ENCODE measurements at regions not wholly inside any gene's neighbourhood (a gene's known extent, or its start where the extent isn't known, plus 50 kb on each side); places are given as distances from the start of the nearest gene placed in this dataset.

GRCh38 chr20:21033817-21034216 is 72.3 kb downstream of the LINC00237 start:
- no peak for DNase-seq (ENCODE audit: low read depth)

GRCh38 chr20:21031666-21032065 is 74.5 kb downstream of the LINC00237 start:
- no peak for DNase-seq (ENCODE audit: low read depth)

- no peak for DNase-seq (ENCODE audit: low read depth)
Measured at GRCh38 chr20:21029341-21029740, 76.8 kb downstream of the LINC00237 start.

GRCh38 chr20:21028921-21029320 is 77.2 kb downstream of the LINC00237 start:
- DNase-seq (ENCODE audit: low read depth), result no peak

GRCh38 chr20:21028436-21028835 is 77.7 kb downstream of the LINC00237 start:
- DNase-seq (ENCODE audit: low read depth), result no peak

- no peak for DNase-seq (ENCODE audit: low read depth)
Measured at GRCh38 chr20:21027569-21027968, 78.6 kb downstream of the LINC00237 start.

GRCh38 chr20:21026951-21027350 is 79.2 kb downstream of the LINC00237 start:
- no peak for DNase-seq (ENCODE audit: low read depth)

- no peak for DNase-seq (ENCODE audit: low read depth)
Measured at GRCh38 chr20:21024420-21024819, 81.7 kb downstream of the LINC00237 start.

GRCh38 chr20:21022925-21023324 is 83.2 kb downstream of the LINC00237 start:
- DNase-seq (ENCODE audit: low read depth), result no peak

- no peak for DNase-seq (ENCODE audit: low read depth)
Measured at GRCh38 chr20:21021472-21021790, 84.7 kb downstream of the LINC00237 start.

- no peak for DNase-seq (ENCODE audit: low read depth)
Measured at GRCh38 chr20:21020659-21021471, 85.3 kb downstream of the LINC00237 start.

GRCh38 chr20:21019814-21020658 is 86.1 kb downstream of the LINC00237 start:
- DNase-seq (ENCODE audit: low read depth), result no peak

GRCh38 chr20:21019468-21019813 is 86.7 kb downstream of the LINC00237 start:
- no peak for DNase-seq (ENCODE audit: low read depth)

GRCh38 chr20:21018576-21018975 is 87.6 kb downstream of the LINC00237 start:
- no peak for DNase-seq (ENCODE audit: low read depth)

- DNase-seq (ENCODE audit: low read depth), result no peak
Measured at GRCh38 chr20:21017528-21018085, 88.6 kb downstream of the LINC00237 start.

GRCh38 chr20:21016751-21017150 is 89.4 kb downstream of the LINC00237 start:
- no peak for DNase-seq (ENCODE audit: low read depth)

- DNase-seq (ENCODE audit: low read depth), result no peak
Measured at GRCh38 chr20:21014528-21014927, 91.6 kb downstream of the LINC00237 start.

- DNase-seq (ENCODE audit: low read depth), result no peak
Measured at GRCh38 chr20:21008951-21009350, 97.2 kb downstream of the LINC00237 start.

- no peak for DNase-seq (ENCODE audit: low read depth)
Measured at GRCh38 chr20:21006611-21007010, 99.5 kb downstream of the LINC00237 start.

- no peak for DNase-seq (ENCODE audit: low read depth)
Measured at GRCh38 chr20:21004386-21005076, 101.6 kb downstream of the LINC00237 start.

GRCh38 chr20:21003902-21004301 is 102.3 kb downstream of the LINC00237 start:
- no peak for DNase-seq (ENCODE audit: low read depth)

- no peak for DNase-seq (ENCODE audit: low read depth)
Measured at GRCh38 chr20:21002486-21002885, 103.7 kb downstream of the LINC00237 start.

- no peak for DNase-seq (ENCODE audit: low read depth)
Measured at GRCh38 chr20:20993372-20993771, 112.8 kb downstream of the LINC00237 start.
